ENCODE measurements at regions not wholly inside any gene's neighbourhood (a gene's known extent, or its start where the extent isn't known, plus 50 kb on each side); places are given as distances from the start of the nearest gene placed in this dataset.
A peak's percentile ranks its signal among the peaks of the same experiment; 100 is the strongest.

GRCh38 chr1:209319057-209319432 is 264.5 kb upstream of the CAMK1G start (continued):
- no peak for TF ChIP-seq REST (IDR thresholded peaks at IDR 0.05; ENCODE audit: unreplicated experiment)
- TF ChIP-seq CREB1 (CRISPR knock-in tag; IDR thresholded peaks at IDR 0.05; ENCODE audit: low read depth): no peak
- no peak for TF ChIP-seq CTCF (conservative IDR thresholded peaks at IDR 0.05; ENCODE audit: low read depth in 2 of 2)
- no peak for TF ChIP-seq STAT1 (IDR thresholded peaks at IDR 0.05; ENCODE audit: unreplicated experiment)
- no peak for TF ChIP-seq JUNB (IDR thresholded peaks at IDR 0.05; ENCODE audit: unreplicated experiment)
- TF ChIP-seq EZH2 (IDR thresholded peaks at IDR 0.05; ENCODE audit: low read depth, unreplicated experiment): no peak
- no peak for TF ChIP-seq EZH2phosphoT487 (IDR thresholded peaks at IDR 0.05; ENCODE audit: unreplicated experiment)

GRCh38 chr1:209319549-209319948 is 264.0 kb upstream of the CAMK1G start:
- DNase-seq (ENCODE audit: low spot score): no peak
- peaks cover 3% of the 10 kb centered on the region for H3K9me3 Mint-ChIP-seq
- no peak for ATAC-seq
- no peak overlapping the region for H3K27ac ChIP-seq (ENCODE audit: low read depth)
- no peaks in the 10 kb centered on the region; the same call in 1 of the 2 replicates for H3K4me1 ChIP-seq (ENCODE audit: insufficient read depth)
- no peaks in the 10 kb centered on the region for H4K20me1 ChIP-seq (replicated peaks; ENCODE audit: insufficient read depth)
- no peak overlapping the region for H3K4me2 ChIP-seq
- H3K36me3 Mint-ChIP-seq (ENCODE audit: low read depth): no peaks in the 10 kb centered on the region
- no peaks in the 10 kb centered on the region for H3F3A ChIP-seq (replicated peaks; ENCODE audit: low read depth)
- H3K79me2 ChIP-seq (replicated peaks; ENCODE audit: insufficient read depth): no peaks in the 10 kb centered on the region
- peaks cover 10% of the 10 kb centered on the region; the same call in 1 of the 2 replicates for H3K9me2 ChIP-seq (ENCODE audit: insufficient read depth)
- H3K27me3 Mint-ChIP-seq (ENCODE audit: insufficient read depth, low read depth, poor library complexity): peaks cover 1% of the 10 kb centered on the region
- H3K27ac Mint-ChIP-seq: no peak overlapping the region
- H3K36me3 ChIP-seq (ENCODE audit: insufficient read depth): no peaks in the 10 kb centered on the region
- H3K4me3 ChIP-seq: no peak overlapping the region
- no peak overlapping the region for H3K4me3 Mint-ChIP-seq
- no peaks in the 10 kb centered on the region for H3K4me1 Mint-ChIP-seq
- peak overlapping the region; percentile 23; the same call in 1 of the 2 replicates for H2AFZ ChIP-seq
- no peaks in the 10 kb centered on the region for H3K27me3 ChIP-seq (ENCODE audit: insufficient read depth)
- TF ChIP-seq NANOG (IDR thresholded peaks at IDR 0.05; ENCODE audit: borderline replicate concordance) (no peak), ZNF331 (CRISPR knock-in tag; IDR thresholded peaks at IDR 0.05; ENCODE audit: low read depth) (no peak), EZH2phosphoT487 (IDR thresholded peaks at IDR 0.05; ENCODE audit: unreplicated experiment) (no peak), JUNB (IDR thresholded peaks at IDR 0.05; ENCODE audit: unreplicated experiment) (no peak), CTCF (conservative IDR thresholded peaks at IDR 0.05; ENCODE audit: low read depth in 2 of 2) (no peak), ETS1 (IDR thresholded peaks at IDR 0.05) (no peak), CREB1 (CRISPR knock-in tag; IDR thresholded peaks at IDR 0.05; ENCODE audit: low read depth) (no peak), STAT1 (IDR thresholded peaks at IDR 0.05; ENCODE audit: unreplicated experiment) (no peak)

Measured in GM23338 (cell line).